HG03103 (cell line): ENCODE measurements at regions not wholly inside any gene's neighbourhood (a gene's known extent, or its start where the extent isn't known, plus 50 kb on each side); places are given as distances from the start of the nearest gene placed in this dataset.

Experiments
- ATAC-seq: cut with Tn5 transposase; IDR thresholded peaks from one replicate; pipeline ENCODE4 v1.9.1; 2021; ENCODE audit warnings: low read depth; ENCODE audit not compliant: unreplicated experiment

GRCh38 chr4:126691797-126692196 lies 941.0 kb upstream of the INTU start:
- no peak for ATAC-seq

GRCh38 chr4:126697748-126698147 lies 935.0 kb upstream of the INTU start:
- no peak for ATAC-seq

DNA sequence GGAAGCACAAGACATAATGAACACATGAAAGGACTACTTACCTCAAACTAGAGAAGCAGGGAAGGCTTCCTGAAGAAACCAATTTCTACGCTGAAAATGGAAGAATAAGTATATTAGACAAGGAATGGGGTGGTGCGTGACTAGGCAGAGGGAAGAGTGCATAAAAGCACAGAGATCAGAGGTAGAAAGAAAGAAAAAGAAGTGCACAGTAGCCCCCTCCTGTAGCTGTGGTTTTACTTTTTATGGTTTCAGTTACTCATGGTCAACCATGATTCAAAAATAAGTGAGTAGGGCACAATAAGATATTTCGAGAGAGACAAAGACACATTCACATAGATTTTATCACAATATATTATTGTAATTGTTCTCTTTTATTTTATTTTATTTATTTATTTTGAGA lies 934.5 kb upstream of the INTU start:
- no peak for ATAC-seq

GRCh38 chr4:126701756-126702155 lies 931.0 kb upstream of the INTU start:
- ATAC-seq: no peak

DNA sequence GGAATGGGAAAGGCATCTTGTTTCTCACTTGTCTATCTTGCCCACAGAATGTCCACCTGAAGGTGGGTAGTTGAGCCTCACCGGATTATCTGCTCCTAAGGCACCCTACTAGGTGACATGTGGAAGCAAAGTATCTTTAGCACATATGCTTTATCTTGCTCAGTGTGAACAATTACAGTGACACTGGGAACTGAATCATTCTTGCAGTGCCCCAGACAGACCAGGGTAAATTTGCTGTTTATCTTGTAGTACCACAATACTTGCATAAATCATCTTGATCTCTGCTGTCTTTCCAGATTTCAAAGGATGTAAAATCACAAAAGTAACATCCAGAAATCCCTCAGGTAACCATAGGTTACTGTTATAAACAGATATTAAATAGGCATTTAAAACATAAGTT lies 930.0 kb upstream of the INTU start:
- ATAC-seq: no peak

- no peak for ATAC-seq
Measured at GRCh38 chr4:126705266-126705665, 927.5 kb upstream of the INTU start.

DNA sequence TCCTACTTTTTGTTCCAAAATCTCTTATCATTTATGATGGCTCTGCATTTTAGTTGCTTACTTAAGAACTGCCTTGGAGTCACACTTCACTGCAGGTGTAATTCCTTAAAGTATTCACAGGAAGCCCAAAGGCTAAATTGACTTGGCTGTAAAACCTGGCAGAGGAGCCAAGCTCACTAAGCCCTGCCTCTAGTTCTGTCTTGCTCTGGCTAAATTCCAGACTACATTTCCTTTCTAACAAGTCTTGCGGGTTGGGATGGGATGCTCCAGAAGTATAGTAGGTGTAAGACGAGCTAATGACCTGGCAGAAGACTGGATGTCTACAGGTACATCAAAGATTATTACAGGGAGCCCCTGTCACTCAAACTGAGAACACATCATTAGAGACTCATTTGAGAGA lies 924.0 kb upstream of the INTU start:
- no peak for ATAC-seq

GRCh38 chr4:126710935-126711334 lies 921.8 kb upstream of the INTU start:
- no peak for ATAC-seq

GRCh38 chr4:126715067-126715466 lies 917.7 kb upstream of the INTU start:
- ATAC-seq: no peak

DNA sequence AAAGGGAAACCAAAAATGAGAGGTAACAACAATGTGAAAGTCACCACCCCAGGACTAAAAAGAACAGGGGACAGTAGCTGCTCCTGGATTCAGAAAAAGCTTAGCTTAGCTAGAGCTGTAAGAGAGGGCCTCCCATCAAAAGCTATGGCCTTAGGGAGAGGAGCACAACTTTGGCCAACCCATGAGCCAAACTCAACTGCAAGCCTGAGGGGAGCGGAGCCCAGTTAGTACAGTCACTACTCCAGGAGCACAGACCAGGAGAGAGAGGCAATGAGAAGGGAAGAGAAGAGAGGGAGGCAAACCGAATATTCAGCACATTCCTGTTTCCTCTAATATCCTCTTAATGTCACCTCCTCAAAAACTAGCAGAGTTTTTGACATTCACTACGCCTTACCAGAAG lies 917.1 kb upstream of the INTU start:
- no peak for ATAC-seq

DNA sequence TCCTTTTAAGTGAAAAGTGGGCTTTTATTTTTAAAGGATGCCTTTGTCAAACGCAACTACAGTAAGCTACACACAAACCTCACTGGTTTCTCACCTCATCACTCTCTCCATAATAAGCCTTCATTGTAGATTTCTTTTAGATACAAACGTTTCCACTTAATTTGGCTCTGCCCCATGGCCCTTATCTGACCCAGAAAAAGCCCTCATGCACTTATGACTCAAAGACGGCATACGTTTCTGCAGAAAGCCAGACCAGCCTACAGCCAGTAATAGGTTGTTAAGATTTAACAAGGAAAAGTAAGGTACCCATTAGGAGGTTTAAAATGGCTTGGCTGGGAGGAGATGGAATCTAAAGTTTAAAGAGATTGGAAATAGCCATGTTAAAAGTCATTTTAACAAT lies 914.6 kb upstream of the INTU start:
- ATAC-seq: no peak

DNA sequence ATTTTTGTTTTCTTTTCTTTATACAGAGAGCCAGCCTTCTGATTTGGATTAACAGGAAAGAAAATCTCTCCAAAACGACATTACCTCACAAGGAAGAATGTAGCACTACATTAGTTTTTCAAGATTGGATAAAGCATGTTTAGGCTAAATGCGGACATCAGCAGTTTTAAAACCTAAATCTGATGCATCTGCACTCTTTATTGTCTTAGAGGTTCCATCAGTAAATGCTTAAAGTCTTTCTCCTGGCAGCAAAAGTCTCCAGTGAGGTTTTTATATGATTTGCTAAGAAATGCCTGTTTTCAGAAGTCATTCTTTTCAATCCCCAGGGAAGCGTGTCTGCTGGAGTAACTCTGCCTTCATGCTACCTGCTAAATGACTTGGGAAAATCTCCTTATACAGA lies 912.9 kb upstream of the INTU start:
- ATAC-seq: no peak

- ATAC-seq: no peak
Measured at GRCh38 chr4:126725906-126726305, 906.9 kb upstream of the INTU start.

DNA sequence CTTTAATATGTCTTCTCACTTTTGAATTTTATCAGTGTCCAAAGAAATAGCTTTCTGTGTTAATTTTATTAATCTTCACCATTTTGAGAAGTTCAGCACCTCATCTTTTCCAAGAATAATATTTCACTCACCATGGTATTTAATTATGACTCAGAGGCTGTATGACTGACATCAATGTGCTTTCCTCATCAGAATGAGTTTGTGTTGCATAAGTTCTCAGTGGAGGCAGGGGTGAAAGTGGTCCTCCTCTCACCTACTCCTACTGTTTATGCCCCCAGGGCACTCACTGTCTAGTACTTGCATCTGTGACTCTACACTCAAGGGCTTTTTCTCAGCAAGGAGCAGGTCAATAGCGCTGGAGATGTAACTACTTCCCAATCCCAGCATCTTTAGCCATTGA lies 905.3 kb upstream of the INTU start:
- no peak for ATAC-seq

DNA sequence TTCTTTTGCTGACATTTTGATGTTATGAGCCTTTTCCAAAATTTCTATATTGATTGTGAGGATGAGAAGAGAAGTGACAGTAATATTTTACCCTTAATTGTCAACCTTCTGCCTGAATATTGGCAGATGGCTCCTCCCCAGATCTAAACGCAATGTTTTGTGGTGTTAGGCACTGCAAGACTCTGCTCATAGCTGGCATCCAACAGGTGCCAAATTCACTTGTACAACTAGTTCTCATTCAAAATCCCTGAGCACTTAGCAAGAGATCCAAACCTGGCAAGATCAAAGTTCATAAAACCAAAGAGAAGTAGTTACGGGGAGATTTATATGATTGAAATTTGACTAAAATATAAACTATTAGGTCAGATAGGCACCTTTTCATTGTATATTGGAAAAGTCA lies 901.7 kb upstream of the INTU start:
- ATAC-seq: no peak

DNA sequence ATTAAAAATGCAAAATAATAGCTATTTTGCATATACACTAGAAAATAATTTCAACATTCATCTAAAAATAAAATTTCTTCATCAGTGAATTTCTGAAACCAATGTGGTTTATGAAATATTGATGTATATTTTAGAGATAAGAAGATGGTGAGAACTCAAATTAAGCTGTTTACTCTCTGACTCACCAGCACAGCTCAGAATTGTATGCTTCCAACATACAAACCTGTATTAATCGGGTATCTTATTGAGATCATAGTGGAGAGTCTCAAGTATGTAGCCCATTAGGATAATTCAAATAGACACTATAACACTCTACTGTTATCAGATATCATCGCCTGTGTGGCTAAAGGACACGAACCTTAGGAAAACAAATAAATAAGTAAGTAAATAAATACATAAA lies 899.5 kb upstream of the INTU start:
- no peak for ATAC-seq

- ATAC-seq: no peak
Measured at GRCh38 chr4:126734465-126734864, 898.3 kb upstream of the INTU start.

DNA sequence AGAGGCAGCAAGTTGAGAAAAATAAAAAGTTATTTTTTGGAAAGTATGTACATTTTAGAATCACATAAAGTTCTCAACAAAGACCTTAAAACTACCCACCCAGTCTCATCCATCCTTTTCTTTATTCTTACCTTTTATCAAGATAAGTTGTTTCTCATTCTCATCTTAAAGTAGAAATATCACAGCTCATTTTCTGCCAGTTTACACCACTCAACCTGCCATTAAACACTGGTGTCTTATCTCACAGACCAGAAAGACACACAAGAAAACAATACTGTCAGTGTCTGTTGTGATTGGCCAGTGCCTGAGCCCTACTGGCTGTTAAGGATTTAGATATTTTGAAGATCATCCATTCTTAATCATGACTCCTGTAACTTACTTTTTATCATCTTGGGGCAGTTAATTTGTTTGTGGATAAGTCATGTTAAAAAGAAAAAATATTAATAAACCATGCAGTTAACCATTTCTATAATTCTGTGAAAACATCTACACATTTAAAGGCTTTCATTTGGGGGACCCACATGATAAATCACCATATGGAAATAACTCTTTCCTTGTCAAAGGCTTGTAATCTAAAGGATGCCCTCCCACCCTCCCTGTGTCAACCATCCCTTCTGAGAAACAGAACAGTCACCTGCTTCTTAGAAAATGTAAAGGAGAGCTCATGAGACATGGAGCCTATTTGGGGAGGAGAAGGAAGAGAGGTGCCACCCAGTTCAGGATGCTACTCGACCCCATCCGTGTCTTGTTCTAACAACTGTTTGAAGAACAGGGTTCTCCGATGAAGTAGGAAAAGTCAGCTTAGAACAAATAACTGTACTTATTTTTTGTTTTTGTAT lies 897.2 kb upstream of the INTU start:
- no peak for ATAC-seq

DNA sequence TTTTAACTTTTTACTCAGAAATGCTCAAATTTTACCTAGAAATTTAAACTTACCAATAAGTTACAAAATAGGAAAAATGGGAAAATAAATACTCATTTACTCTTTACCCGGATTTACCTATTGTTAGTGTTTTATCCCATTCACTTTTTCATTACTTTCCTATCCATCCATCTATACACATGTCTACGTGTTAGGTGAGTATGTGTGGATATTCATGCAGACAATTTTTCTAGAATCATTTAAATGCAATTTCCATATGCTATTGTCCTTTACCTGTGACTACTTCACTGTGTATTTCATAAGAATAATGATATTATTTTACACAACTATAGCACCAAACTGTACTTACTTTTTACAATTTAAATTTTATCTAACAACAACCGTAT lies 896.6 kb upstream of the INTU start:
- no peak for ATAC-seq

GRCh38 chr4:126737899-126738526 lies 894.7 kb upstream of the INTU start:
- ATAC-seq: no peak

DNA sequence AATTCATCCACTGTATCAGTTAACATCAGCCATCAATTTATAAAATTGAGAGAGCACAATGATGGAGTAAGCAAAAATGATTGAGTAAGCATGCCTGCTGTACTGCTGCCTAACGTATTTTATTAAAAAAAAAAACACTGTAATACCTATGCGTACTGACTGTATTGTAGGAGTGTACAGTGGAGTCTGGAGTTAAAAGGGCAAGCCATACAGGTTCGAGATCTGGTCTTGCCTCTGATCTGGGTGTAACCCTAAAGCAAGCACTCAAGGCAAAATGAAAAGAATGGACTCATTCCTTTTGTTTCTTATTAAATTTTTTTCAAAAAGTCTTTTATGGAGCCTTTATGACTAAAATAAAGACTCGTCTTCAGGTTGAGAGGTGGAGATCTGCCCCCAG lies 894.2 kb upstream of the INTU start:
- no peak for ATAC-seq

GRCh38 chr4:126738926-126739325 lies 893.8 kb upstream of the INTU start:
- no peak for ATAC-seq
